BE2C (cell line): ENCODE measurements at regions not wholly inside any gene's neighbourhood (a gene's known extent, or its start where the extent isn't known, plus 50 kb on each side); places are given as distances from the start of the nearest gene placed in this dataset.
A peak's percentile ranks its signal among the peaks of the same experiment; 100 is the strongest.

Source experiments
- DNase-seq: peaks from one replicate; pipeline ENCODE4 v3.0.0-alpha.2; 2020
- H3K27me3 ChIP-seq: fragments of 250-450 bp; sonication (Bioruptor Pico); 2 replicates; pipeline ENCODE4 v1.5.1; 2020; ENCODE audit warnings: mild to moderate bottlenecking
- H3K36me3 ChIP-seq: fragments of 250-450 bp; sonication (Bioruptor Pico); 2 replicates; pipeline ENCODE4 v1.5.1; 2020; ENCODE audit warnings: mild to moderate bottlenecking
- H3K4me1 ChIP-seq: fragments of 250-450 bp; sonication (Bioruptor Pico); 2 replicates; pipeline ENCODE4 v1.5.1; 2020
- H3K4me3 ChIP-seq: 2 replicates; pipeline ENCODE4 v1.5.1; 2011; ENCODE audit warnings: low read depth, low read length
- H3K9me3 ChIP-seq: fragments of 250-450 bp; sonication (Bioruptor Pico); 2 replicates; pipeline ENCODE4 v1.5.1; 2020
- CTCF ChIP-seq: IDR thresholded peaks from 2 replicates; pipeline ENCODE4 v1.5.1; 2012; ENCODE audit warnings: mild to moderate bottlenecking, low read depth, low read length

GRCh38 chrX:79530310-79531108, 163.4 kb upstream of the ITM2A start:
- no peak for DNase-seq
- Histone ChIP-seq H3K4me3 (no peak overlapping the region), H3K4me1 (no peaks in the 10 kb centered on the region)

GRCh38 chrX:79524642-79525041, 157.5 kb upstream of the ITM2A start:
- DNase-seq: no peak
- peak; percentile 52 for TF ChIP-seq CTCF
- Histone ChIP-seq H3K27me3 (no peaks in the 10 kb centered on the region), H3K4me1 (no peaks in the 10 kb centered on the region), H3K4me3 (no peak overlapping the region), H3K9me3 (no peaks in the 10 kb centered on the region), H3K36me3 (no peaks in the 10 kb centered on the region)

More at GRCh38 chrX:79530310-79531108, 163.4 kb upstream of the ITM2A start:
- no peaks in the 10 kb centered on the region for H3K36me3 ChIP-seq
- H3K27me3 ChIP-seq: no peaks in the 10 kb centered on the region
- H3K9me3 ChIP-seq: no peaks in the 10 kb centered on the region
- no peak for TF ChIP-seq CTCF

- no peaks in the 10 kb centered on the region for H3K27me3 ChIP-seq
- no peak for DNase-seq
Measured at GRCh38 chrX:79515529-79515928, 148.4 kb upstream of the ITM2A start.

GRCh38 chrX:79511799-79512198, 144.7 kb upstream of the ITM2A start:
- H3K36me3 ChIP-seq: no peaks in the 10 kb centered on the region
- DNase-seq: no peak
- H3K9me3 ChIP-seq: no peaks in the 10 kb centered on the region
- H3K4me1 ChIP-seq: no peaks in the 10 kb centered on the region
- no peaks in the 10 kb centered on the region for H3K27me3 ChIP-seq
- no peak for TF ChIP-seq CTCF
- H3K4me3 ChIP-seq: no peak overlapping the region

More at GRCh38 chrX:79515529-79515928, 148.4 kb upstream of the ITM2A start:
- Histone ChIP-seq H3K9me3 (no peaks in the 10 kb centered on the region), H3K36me3 (no peaks in the 10 kb centered on the region), H3K4me1 (no peaks in the 10 kb centered on the region), H3K4me3 (no peak overlapping the region)
- 0 out of 2 replicates have a peak, but pooled peaks have one; percentile 1 for TF ChIP-seq CTCF

- Histone ChIP-seq H3K4me3 (no peak overlapping the region), H3K4me1 (no peaks in the 10 kb centered on the region), H3K36me3 (no peaks in the 10 kb centered on the region), H3K9me3 (no peaks in the 10 kb centered on the region), H3K27me3 (no peaks in the 10 kb centered on the region)
- DNase-seq: no peak
- no peak for TF ChIP-seq CTCF
Measured at GRCh38 chrX:79506001-79506400, 138.9 kb upstream of the ITM2A start.

- Histone ChIP-seq H3K9me3 (no peaks in the 10 kb centered on the region), H3K4me3 (no peak overlapping the region), H3K4me1 (no peaks in the 10 kb centered on the region), H3K27me3 (no peaks in the 10 kb centered on the region), H3K36me3 (no peaks in the 10 kb centered on the region)
- no peak for DNase-seq
- no peak for TF ChIP-seq CTCF
Measured at GRCh38 chrX:79482686-79483085, 115.6 kb upstream of the ITM2A start.
